ENCODE measurements at regions not wholly inside any gene's neighbourhood (a gene's known extent, or its start where the extent isn't known, plus 50 kb on each side); places are given as distances from the start of the nearest gene placed in this dataset.

GRCh38 chr13:22703601-22704209, 477.1 kb upstream of the SGCG start:
- no peak for DNase-seq

- DNase-seq, result no peak
These were observed 472.8 kb upstream of the SGCG start for GRCh38 chr13:22707946-22708345.

- DNase-seq, result no peak
These were observed 463.7 kb upstream of the SGCG start for GRCh38 chr13:22717036-22717435.

- DNase-seq, result no peak
These were observed 454.1 kb upstream of the SGCG start for GRCh38 chr13:22726726-22727125.

- no peak for DNase-seq
These were observed 445.5 kb upstream of the SGCG start for GRCh38 chr13:22735011-22735995.

- DNase-seq, result no peak
These were observed 444.6 kb upstream of the SGCG start for GRCh38 chr13:22736084-22736767.

- DNase-seq, result no peak
These were observed 444.0 kb upstream of the SGCG start for GRCh38 chr13:22736768-22737092.

- no peak for DNase-seq
These were observed 442.4 kb upstream of the SGCG start for GRCh38 chr13:22738357-22738756.

- no peak for DNase-seq
These were observed 440.5 kb upstream of the SGCG start for GRCh38 chr13:22740264-22740663.

GRCh38 chr13:22744688-22745452, 435.9 kb upstream of the SGCG start:
- DNase-seq, result no peak

- no peak for DNase-seq
These were observed 431.8 kb upstream of the SGCG start for GRCh38 chr13:22748866-22749577.

- DNase-seq, result no peak
These were observed 431.2 kb upstream of the SGCG start for GRCh38 chr13:22749626-22750025.

GRCh38 chr13:22757530-22758120, 423.2 kb upstream of the SGCG start:
- no peak for DNase-seq

GRCh38 chr13:22758245-22758644, 422.5 kb upstream of the SGCG start:
- DNase-seq, result no peak

GRCh38 chr13:22761709-22762108, 419.1 kb upstream of the SGCG start:
- DNase-seq, result no peak

GRCh38 chr13:22765547-22765946, 415.2 kb upstream of the SGCG start:
- DNase-seq, result no peak

- no peak for DNase-seq
These were observed 409.9 kb upstream of the SGCG start for GRCh38 chr13:22770891-22771290.

- no peak for DNase-seq
These were observed 407.3 kb upstream of the SGCG start for GRCh38 chr13:22773465-22773864.

GRCh38 chr13:22776394-22777186, 404.2 kb upstream of the SGCG start:
- no peak for DNase-seq

GRCh38 chr13:22777207-22777606, 403.6 kb upstream of the SGCG start:
- DNase-seq, result no peak

- no peak for DNase-seq
These were observed 391.7 kb upstream of the SGCG start for GRCh38 chr13:22789027-22789593.

All from KG1 (cell line).